Erythroblast (primary cell): ENCODE measurements at regions not wholly inside any gene's neighbourhood (a gene's known extent, or its start where the extent isn't known, plus 50 kb on each side); places are given as distances from the start of the nearest gene placed in this dataset.

Experiments used
- GATA1 ChIP-seq: IDR thresholded peaks from 2 replicates; pipeline ENCODE4 v1.6.1; 2011; ENCODE audit warnings: low read depth, mild to moderate bottlenecking, control low read depth, low read length, moderate library complexity
- POLR2A ChIP-seq: IDR thresholded peaks from 2 replicates; pipeline ENCODE4 v1.6.1; 2011; ENCODE audit warnings: mild to moderate bottlenecking, low read length

DNA sequence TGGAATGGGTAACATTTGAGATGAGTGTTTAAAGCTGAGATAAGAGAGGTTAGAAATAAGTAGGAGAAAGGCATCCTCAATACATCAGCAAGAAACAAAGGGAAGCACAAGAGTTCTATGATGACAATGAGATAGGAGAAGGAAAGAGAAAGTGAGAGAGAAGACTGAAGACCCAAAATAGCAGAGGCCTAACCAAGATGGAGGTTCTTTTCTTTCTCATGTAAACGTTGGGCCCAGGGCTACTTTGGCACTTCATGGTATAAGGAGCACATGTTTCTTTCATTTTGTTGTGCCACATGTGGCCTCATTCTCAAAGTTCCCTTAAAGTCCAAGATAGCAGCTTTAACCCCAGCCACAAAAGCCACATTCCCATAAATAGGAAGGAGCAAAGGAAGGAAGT is 120.5 kb upstream of the RMST start:
- TF ChIP-seq POLR2A (no peak), GATA1 (no peak)
